GM12864 (cell line): ENCODE measurements at regions not wholly inside any gene's neighbourhood (a gene's known extent, or its start where the extent isn't known, plus 50 kb on each side); places are given as distances from the start of the nearest gene placed in this dataset.
"Not testable (repeated sequence)": the region's sequence is repeated elsewhere in the genome, so short reads cannot be mapped to it uniquely, and the experiment has no call there.

ENCODE experiments used
- DNase-seq: peaks from one replicate; pipeline ENCODE4 v3.0.0-alpha.2; 2011; ENCODE audit warnings: low read depth
- H3K4me3 ChIP-seq: 2 replicates; pipeline ENCODE4 v1.5.1; 2011; ENCODE audit warnings: mild to moderate bottlenecking, low read depth, low read length, control low read depth
- TF ChIP-seq, protein P1 (sequence below): IDR thresholded peaks from 2 replicates; pipeline ENCODE4 v1.5.1; 2011; ENCODE audit warnings: low read depth, mild to moderate bottlenecking, moderate library complexity, low read length, control low read depth, inconsistent platforms; ENCODE audit errors: missing control alignments

DNA sequence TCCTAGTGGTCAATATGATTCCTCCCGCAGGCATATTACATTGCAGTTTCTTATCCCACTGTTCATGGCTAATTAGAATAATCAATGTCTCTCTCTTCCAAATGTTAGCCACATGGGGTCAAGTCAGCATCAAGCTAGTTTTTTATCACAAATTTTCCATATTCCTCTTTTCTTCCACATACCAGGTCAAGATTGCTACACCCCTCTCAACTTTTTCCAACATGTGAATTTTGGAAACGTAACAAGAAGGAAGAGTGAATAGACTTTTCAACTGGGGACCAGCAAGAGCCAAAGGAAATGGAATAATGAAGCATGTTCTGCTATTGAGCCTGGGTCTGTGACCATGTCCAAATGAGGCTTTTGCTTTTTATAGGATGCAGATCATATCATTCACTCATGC lies 65.1 kb downstream of the SOD2 start:
- no peak for DNase-seq
- TF ChIP-seq, protein P1, sequence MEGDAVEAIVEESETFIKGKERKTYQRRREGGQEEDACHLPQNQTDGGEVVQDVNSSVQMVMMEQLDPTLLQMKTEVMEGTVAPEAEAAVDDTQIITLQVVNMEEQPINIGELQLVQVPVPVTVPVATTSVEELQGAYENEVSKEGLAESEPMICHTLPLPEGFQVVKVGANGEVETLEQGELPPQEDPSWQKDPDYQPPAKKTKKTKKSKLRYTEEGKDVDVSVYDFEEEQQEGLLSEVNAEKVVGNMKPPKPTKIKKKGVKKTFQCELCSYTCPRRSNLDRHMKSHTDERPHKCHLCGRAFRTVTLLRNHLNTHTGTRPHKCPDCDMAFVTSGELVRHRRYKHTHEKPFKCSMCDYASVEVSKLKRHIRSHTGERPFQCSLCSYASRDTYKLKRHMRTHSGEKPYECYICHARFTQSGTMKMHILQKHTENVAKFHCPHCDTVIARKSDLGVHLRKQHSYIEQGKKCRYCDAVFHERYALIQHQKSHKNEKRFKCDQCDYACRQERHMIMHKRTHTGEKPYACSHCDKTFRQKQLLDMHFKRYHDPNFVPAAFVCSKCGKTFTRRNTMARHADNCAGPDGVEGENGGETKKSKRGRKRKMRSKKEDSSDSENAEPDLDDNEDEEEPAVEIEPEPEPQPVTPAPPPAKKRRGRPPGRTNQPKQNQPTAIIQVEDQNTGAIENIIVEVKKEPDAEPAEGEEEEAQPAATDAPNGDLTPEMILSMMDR, result no peak
- no peak overlapping the region for H3K4me3 ChIP-seq

DNA sequence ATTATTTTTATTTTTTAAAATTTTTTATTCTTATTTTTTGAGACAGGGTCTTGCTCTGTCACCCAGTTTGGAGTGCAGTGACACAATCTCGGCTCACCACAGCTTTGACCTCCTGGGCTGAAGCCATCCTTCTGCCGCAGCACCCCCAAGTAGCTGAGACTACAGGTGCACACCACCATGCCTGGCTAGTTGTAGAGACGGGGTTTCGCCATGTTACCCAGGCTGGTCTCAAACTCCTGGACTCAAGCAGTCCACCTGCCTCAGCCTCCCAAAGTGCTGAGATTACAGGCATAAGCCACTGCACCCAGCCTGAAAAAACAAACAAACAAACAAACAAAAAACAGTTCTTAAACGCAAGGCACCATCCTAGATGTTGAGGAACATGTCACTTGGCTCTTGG lies 66.5 kb downstream of the SOD2 start:
- H3K4me3 ChIP-seq, DNase-seq: not testable (repeated sequence)

DNA sequence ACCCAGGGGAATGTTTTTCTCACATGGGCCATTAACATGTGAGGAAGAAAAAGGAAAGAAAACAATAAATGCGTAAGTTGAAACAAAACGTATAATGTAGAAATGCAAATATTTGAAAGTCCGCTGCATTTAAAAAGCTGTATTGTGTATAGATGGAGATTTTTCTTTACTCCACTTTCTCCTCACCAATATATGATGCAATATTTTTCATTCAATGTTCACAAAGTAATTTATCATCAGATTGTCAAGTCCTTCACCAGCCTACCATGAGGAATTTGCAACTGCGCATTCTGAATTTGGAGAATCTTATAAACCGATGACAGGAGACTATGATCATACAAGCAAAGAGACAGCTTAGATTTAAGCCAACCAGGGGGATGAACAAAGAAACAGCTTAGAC lies 69.9 kb downstream of the SOD2 start:
- H3K4me3 ChIP-seq, result no peak overlapping the region
- DNase-seq, result no peak
- TF ChIP-seq, protein P1, result no peak

DNA sequence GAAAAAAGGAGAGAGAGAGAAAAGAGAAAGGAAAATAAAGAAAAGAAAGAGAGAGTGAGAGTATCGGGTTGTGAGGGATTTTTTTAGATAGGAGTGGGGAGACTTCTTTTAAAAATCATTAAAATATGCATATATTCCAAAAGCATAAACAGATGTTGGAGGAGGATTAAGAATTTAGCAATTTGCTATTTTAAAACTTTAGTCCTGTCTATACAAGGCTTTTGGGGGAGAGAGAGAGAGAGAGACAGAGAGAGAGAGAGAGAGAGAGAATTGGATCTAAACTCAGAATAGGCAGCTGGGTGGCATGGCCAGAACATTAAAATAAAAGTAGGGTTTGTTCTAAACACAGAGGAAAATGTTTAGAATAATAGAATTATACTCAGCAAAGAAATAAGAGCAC lies 72.1 kb downstream of the SOD2 start:
- TF ChIP-seq, protein P1, result no peak

DNA sequence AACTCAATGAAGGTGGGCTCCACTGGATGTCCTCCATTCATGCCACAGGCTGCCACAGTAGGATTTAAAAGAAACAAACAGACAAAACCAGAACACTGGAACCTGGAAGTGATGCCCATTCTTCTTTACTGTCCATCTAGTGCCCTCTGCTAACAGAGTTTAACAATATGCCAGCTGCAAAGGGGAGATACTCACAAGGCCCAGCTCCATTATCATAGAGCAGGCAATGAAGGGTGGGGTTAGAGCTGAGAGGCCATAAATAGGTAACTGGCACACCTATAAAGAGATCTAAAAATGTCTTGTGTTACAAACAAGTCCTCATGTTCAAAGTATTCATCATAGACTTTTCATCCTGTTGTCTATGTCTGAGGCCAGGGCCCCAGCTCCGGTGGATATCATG lies 75.6 kb downstream of the SOD2 start:
- no peak for DNase-seq
- TF ChIP-seq, protein P1, result no peak
- H3K4me3 ChIP-seq, result no peak overlapping the region

More for the DNA sequence above, 72.1 kb downstream of the SOD2 start:
- DNase-seq, result no peak
- H3K4me3 ChIP-seq, result no peak overlapping the region

DNA sequence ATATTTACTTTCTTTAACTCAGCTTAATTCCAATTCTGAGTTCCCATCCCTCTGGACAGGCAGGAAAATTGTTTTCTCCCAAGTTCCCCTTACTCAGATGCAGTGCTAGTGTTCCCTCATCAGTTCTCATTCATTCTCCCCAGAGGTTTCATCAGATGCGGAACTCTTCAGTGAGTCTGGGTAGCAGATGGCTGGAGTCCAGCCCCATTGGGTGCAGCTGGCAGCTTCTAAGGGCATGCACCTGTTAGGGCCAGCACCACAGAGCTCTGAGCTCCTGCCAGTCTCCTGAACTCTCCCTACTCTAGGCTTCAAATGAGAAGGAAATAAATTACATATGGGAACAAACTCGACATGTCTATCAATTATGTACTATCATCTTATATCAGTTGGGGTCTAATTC lies 76.6 kb downstream of the SOD2 start:
- TF ChIP-seq, protein P1, result no peak
- no peak overlapping the region for H3K4me3 ChIP-seq
- no peak for DNase-seq

DNA sequence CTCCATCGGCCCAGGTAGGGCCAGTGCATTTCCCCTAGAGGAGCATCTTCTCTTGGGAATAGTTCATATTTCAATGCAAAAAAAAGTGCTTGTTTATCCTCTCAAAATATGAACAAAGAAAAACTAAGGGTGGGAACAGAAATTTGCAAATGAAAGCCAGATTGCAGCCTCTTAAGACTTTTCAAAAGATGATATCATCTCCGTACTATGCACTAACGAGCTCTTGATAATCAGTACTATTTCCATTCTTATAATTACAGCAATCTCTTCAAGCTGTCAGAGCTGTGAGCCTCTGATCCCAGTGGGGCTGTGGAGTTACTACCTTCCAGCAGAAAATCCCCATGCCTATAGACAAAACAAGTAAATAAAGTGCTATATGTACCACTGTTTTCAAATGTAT lies 77.1 kb downstream of the SOD2 start:
- TF ChIP-seq, protein P1, result no peak
- no peak overlapping the region for H3K4me3 ChIP-seq
- no peak for DNase-seq

DNA sequence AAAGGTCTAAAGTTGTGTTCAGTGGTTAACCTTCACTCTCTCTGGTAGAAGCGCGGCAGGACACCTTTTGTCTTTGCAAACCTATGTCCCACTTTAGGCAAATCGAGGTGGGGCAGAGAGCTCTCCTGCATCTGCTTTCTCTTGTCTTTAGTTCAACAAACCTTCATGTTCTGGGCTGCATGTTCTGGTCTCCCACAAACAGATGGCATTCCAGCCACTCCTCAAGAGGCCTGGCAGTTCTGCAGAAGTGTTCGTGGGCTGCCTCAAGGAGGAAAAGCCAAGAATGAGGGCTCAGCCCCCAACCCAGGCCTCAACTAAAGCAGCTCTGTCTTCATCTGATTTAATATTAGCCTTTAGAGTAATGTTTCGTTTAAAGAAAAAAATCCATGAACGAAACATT lies 82.2 kb downstream of the SOD2 start:
- DNase-seq, result no peak
- TF ChIP-seq, protein P1, result no peak

More for the DNA sequence above, 82.2 kb downstream of the SOD2 start:
- H3K4me3 ChIP-seq, result no peak overlapping the region
